SK-N-SH (cell line): ENCODE measurements at regions not wholly inside any gene's neighbourhood (a gene's known extent, or its start where the extent isn't known, plus 50 kb on each side); places are given as distances from the start of the nearest gene placed in this dataset.

ENCODE experiments used
- CTCF ChIA-PET: fragments of 300-600, 350-600 bp; formaldehyde crosslinking; extraction: SDS; loops from one replicate; lab custom pipeline; 2021; lab: Yijun Ruan, JAX
- POLR2A ChIA-PET: fragments of 350-600 bp; sonication (Branson Sonifier 250); formaldehyde crosslinking; extraction: SDS; loops from one replicate; lab custom pipeline; 2020; ENCODE audit warnings: antibody characterized with exemption, inconsistent platforms; lab: Yijun Ruan, JAX
- DNase-seq: peaks from one replicate; pipeline ENCODE4 v3.0.0; 2012
- H2AFZ ChIP-seq: fragments of 200-600 bp; sonication (generic); 2 replicates; pipeline ENCODE4 v1.8.1; 2016; ENCODE audit warnings: antibody characterized with exemption, mild to moderate bottlenecking, low read depth
- H3F3A ChIP-seq: fragments of 200-600 bp; sonication (generic); replicated peaks from 2 replicates; pipeline ENCODE3; 2016; ENCODE audit warnings: antibody characterized with exemption, mild to moderate bottlenecking; ENCODE audit not compliant: insufficient read depth
- H3K27ac ChIP-seq, 2 experiments: fragments of 200-500 bp in 1 of 2; fragments of 200-600 bp in 1 of 2; sonication (Bioruptor generic) in 1 of 2; sonication (generic), shearing (Covaris generic) in 1 of 2; 2 replicates each; pipeline versions ENCODE4 v1.5.1 to v1.6.1; 2014 to 2016; ENCODE audit warnings: low read depth in 2 of 2, inconsistent platforms in 1 of 2, low read length in 1 of 2, mild to moderate bottlenecking in 1 of 2, mixed read lengths in 1 of 2
- H3K27me3 ChIP-seq: fragments of 200-600 bp; sonication (generic), shearing (Covaris generic); 2 replicates; pipeline ENCODE4 v1.6.1; 2016; ENCODE audit warnings: mixed run types; ENCODE audit not compliant: insufficient read depth
- H3K36me3 ChIP-seq, 2 experiments: fragments of 200-500 bp in 1 of 2; fragments of 200-600 bp in 1 of 2; sonication (Bioruptor generic) in 1 of 2; sonication (generic) in 1 of 2; replicated peaks in 1 of 2; 2 replicates each; pipeline versions ENCODE3 to v1.5.1; 2014 to 2016; ENCODE audit warnings: low read length in 1 of 2, mild to moderate bottlenecking in 1 of 2; ENCODE audit not compliant: insufficient read depth in 2 of 2, control insufficient read depth in 1 of 2
- H3K4me1 ChIP-seq, 2 experiments: fragments of 200-500 bp in 1 of 2; fragments of 200-600 bp in 1 of 2; sonication (Bioruptor generic) in 1 of 2; sonication (generic), shearing (Covaris generic) in 1 of 2; 2 replicates each; pipeline versions ENCODE4 v1.5.1 to v1.6.1; 2014 to 2016; ENCODE audit warnings: low read depth in 1 of 2, low read length in 1 of 2, mixed run types in 1 of 2; ENCODE audit not compliant: insufficient read depth in 2 of 2, control insufficient read depth in 1 of 2
- H3K4me2 ChIP-seq: fragments of 200-600 bp; sonication (generic), shearing (Covaris generic); 2 replicates; pipeline ENCODE4 v1.6.1; 2017; ENCODE audit warnings: mixed run types
- H3K4me3 ChIP-seq, 2 experiments: fragments of 200-500 bp in 1 of 2; fragments of 200-600 bp in 1 of 2; sonication (Bioruptor generic) in 1 of 2; sonication (generic), shearing (Covaris generic) in 1 of 2; 2 replicates each; pipeline versions ENCODE4 v1.5.1 to v1.8.1; 2014 to 2016; ENCODE audit warnings: low read depth in 2 of 2, inconsistent platforms in 1 of 2, low read length in 1 of 2, mild to moderate bottlenecking in 1 of 2, mixed read lengths in 1 of 2, moderate library complexity in 1 of 2
- H3K79me2 ChIP-seq: fragments of 200-600 bp; sonication (generic); 2 replicates; pipeline ENCODE4 v1.8.1; 2017; ENCODE audit warnings: mild to moderate bottlenecking; ENCODE audit not compliant: insufficient read depth
- H3K9ac ChIP-seq: fragments of 200-600 bp; sonication (generic); 2 replicates; pipeline ENCODE4 v1.6.1; 2017; ENCODE audit warnings: mixed run types
- H3K9me2 ChIP-seq: fragments of 200-600 bp; sonication (generic); 2 replicates; pipeline ENCODE4 v1.6.1; 2017; ENCODE audit warnings: mixed run types
- H3K9me3 ChIP-seq: fragments of 200-600 bp; sonication (generic); 2 replicates; pipeline ENCODE4 v1.6.1; 2017; ENCODE audit warnings: mixed run types, mild to moderate bottlenecking, moderate library complexity
- H4K20me1 ChIP-seq: fragments of 200-600 bp; sonication (generic); 2 replicates; pipeline ENCODE4 v1.6.1; 2017; ENCODE audit warnings: mild to moderate bottlenecking, mixed run types; ENCODE audit not compliant: insufficient read depth
- CHD2 ChIP-seq: fragments of 150-350 bp; IDR thresholded peaks from 2 replicates; pipeline ENCODE4 v1.6.1; 2018; ENCODE audit warnings: low read length; ENCODE audit not compliant: partially characterized antibody
- ELF1 ChIP-seq: IDR thresholded peaks from 2 replicates; pipeline ENCODE4 v1.4.0; 2012
- EZH2phosphoT487 ChIP-seq: fragments of 200-600 bp; sonication (generic); IDR thresholded peaks from 2 replicates; pipeline ENCODE4 v1.6.1; 2017; ENCODE audit warnings: low read depth, mixed run types, mild to moderate bottlenecking, antibody characterized with exemption, moderate library complexity, borderline replicate concordance
- FOXJ3 ChIP-seq: sonication (generic); formaldehyde crosslinking; IDR thresholded peaks from 2 replicates; pipeline ENCODE4 v1.5.1; 2020; ENCODE audit warnings: mild to moderate bottlenecking, missing genetic modification reagents
- GABPA ChIP-seq: IDR thresholded peaks from 2 replicates; pipeline ENCODE4 v1.4.0; 2012; ENCODE audit warnings: low read depth, mild to moderate bottlenecking
- GATA2 ChIP-seq: sonication (generic); formaldehyde crosslinking; IDR thresholded peaks from 2 replicates; pipeline ENCODE4 v1.5.0; 2020; ENCODE audit warnings: mild to moderate bottlenecking, missing genetic modification reagents
- IRF3 ChIP-seq: fragments of 150-350 bp; IDR thresholded peaks from 2 replicates; pipeline ENCODE4 v1.6.1; 2016; ENCODE audit warnings: mild to moderate bottlenecking, low read depth, low read length
- MXI1 ChIP-seq: IDR thresholded peaks from 2 replicates; pipeline ENCODE4 v1.6.1; 2012; ENCODE audit warnings: mild to moderate bottlenecking, low read depth, low read length, improper control_type of control experiment
- NRF1 ChIP-seq: IDR thresholded peaks from 2 replicates; pipeline ENCODE4 v1.6.1; 2012; ENCODE audit warnings: low read depth, mild to moderate bottlenecking, low read length
- PBX3 ChIP-seq: IDR thresholded peaks from 2 replicates; pipeline ENCODE4; 2012
- RAD21 ChIP-seq: IDR thresholded peaks from 2 replicates; pipeline ENCODE4 v1.6.1; 2012; ENCODE audit warnings: mild to moderate bottlenecking, low read length
- RCOR1 ChIP-seq: fragments of 150-350 bp; IDR thresholded peaks from 2 replicates; pipeline ENCODE4 v1.6.1; 2017; ENCODE audit warnings: antibody characterized with exemption, low read length
- RFX5 ChIP-seq: IDR thresholded peaks from 2 replicates; pipeline ENCODE4 v1.6.1; 2012; ENCODE audit warnings: mild to moderate bottlenecking, improper control_type of control experiment, low read length
- RXRA ChIP-seq: IDR thresholded peaks from 2 replicates; pipeline ENCODE4 v1.4.0; 2012; ENCODE audit warnings: low read depth, mild to moderate bottlenecking, borderline replicate concordance
- SIN3A ChIP-seq: IDR thresholded peaks from 2 replicates; pipeline ENCODE4 v1.6.1; 2012; ENCODE audit warnings: low read depth, mild to moderate bottlenecking, low read length, moderate library complexity, borderline replicate concordance
- SMC3 ChIP-seq: IDR thresholded peaks from 2 replicates; pipeline ENCODE4 v1.6.1; 2012; ENCODE audit warnings: low read depth, low read length, improper control_type of control experiment
- TAF1 ChIP-seq: IDR thresholded peaks from 2 replicates; pipeline ENCODE4 v1.6.1; 2012; ENCODE audit warnings: low read depth, mild to moderate bottlenecking, low read length, moderate library complexity, borderline replicate concordance
- TCF12 ChIP-seq: IDR thresholded peaks from 2 replicates; pipeline ENCODE4 v1.4.0; 2012
- TEAD4 ChIP-seq: IDR thresholded peaks from 2 replicates; pipeline ENCODE4 v1.4.0; 2012; ENCODE audit warnings: mild to moderate bottlenecking, borderline replicate concordance; ENCODE audit not compliant: insufficient read depth
- USF2 ChIP-seq: fragments of 150-350 bp; IDR thresholded peaks from 2 replicates; pipeline ENCODE4 v1.6.1; 2017; ENCODE audit warnings: antibody characterized with exemption, low read length, low read depth, borderline replicate concordance
- WGBS: methylation state at CpG from one replicate; pipeline ENCODE4 v1.1.6; 2017; ENCODE audit warnings: low lambda C conversion rate; 5-methylcytosine and 5-hydroxymethylcytosine counted together
- TF ChIP-seq, protein P1 (sequence below): fragments of 200-600 bp; sonication (generic); IDR thresholded peaks from 2 replicates; pipeline ENCODE4 v1.6.1; 2017; ENCODE audit warnings: antibody characterized with exemption, mild to moderate bottlenecking, moderate library complexity
- TF ChIP-seq, protein P2 (sequence below): IDR thresholded peaks from 2 replicates; pipeline ENCODE4 v1.4.0; 2012; ENCODE audit warnings: low read depth

DNA sequence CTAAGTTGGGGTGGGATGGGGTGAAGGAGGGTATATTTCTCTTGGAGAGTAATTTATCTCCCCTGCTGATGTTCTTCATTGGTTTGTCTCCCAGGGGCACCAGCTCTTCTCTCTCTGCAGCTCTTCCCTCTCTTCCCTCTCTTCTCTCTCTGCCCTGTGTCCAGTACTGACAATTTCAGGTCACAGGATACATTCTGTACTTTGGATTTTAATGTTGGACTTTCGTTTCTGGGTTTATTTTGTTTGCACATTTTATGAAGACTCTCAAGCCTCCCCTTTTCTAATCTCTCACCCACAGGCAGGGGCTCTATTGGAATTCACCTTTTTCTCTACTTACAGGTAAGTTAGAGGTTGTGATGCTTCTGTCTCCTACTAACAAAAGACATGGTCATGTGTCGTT lies 165.5 kb downstream of the CPEB2 start:
- H3K9me2 ChIP-seq, result no peaks in the 10 kb centered on the region
- TF ChIP-seq RFX5, result no peak
- no peak for TF ChIP-seq TEAD4
- no peak for TF ChIP-seq TAF1
- TF ChIP-seq RAD21, result no peak
- TF ChIP-seq SIN3A, result no peak
- no peak for TF ChIP-seq RCOR1
- TF ChIP-seq IRF3, result no peak
- TF ChIP-seq TCF12, result no peak
- DNase-seq, result no peak
- H3K4me3 ChIP-seq, result no peak overlapping the region
- no peaks in the 10 kb centered on the region for H3K4me1 ChIP-seq
- H3K79me2 ChIP-seq, result no peaks in the 10 kb centered on the region
- 16% methylated on average over 2 of the region's 2 CpGs for WGBS
- POLR2A ChIA-PET, result no interaction called here
- no peak overlapping the region for H3K4me2 ChIP-seq
- no peak overlapping the region for H2AFZ ChIP-seq
- H3K27ac ChIP-seq, result no peak overlapping the region
- peaks cover 2% of the 10 kb centered on the region; the same call in 1 of the 2 replicates for H3K9me3 ChIP-seq
- no peak overlapping the region for H3K9ac ChIP-seq
- no peaks in the 10 kb centered on the region for H3K36me3 ChIP-seq
- CTCF ChIA-PET, result no interaction called here
- no peaks in the 10 kb centered on the region for H4K20me1 ChIP-seq
- H3K27me3 ChIP-seq, result no peaks in the 10 kb centered on the region; the same call in 1 of the 2 replicates
- no peaks in the 10 kb centered on the region for H3F3A ChIP-seq

- Histone ChIP-seq H3K36me3 (no peaks in the 10 kb centered on the region), H3K9me2 (no peaks in the 10 kb centered on the region), H3F3A (no peaks in the 10 kb centered on the region), H2AFZ (no peak overlapping the region), H3K4me3 (no peak overlapping the region), H3K9me3 (peaks cover 2% of the 10 kb centered on the region; the same call in 1 of the 2 replicates), H4K20me1 (no peaks in the 10 kb centered on the region), H3K79me2 (no peaks in the 10 kb centered on the region), H3K27ac (no peak overlapping the region), H3K4me2 (no peak overlapping the region), H3K4me1 (no peaks in the 10 kb centered on the region), H3K27me3 (no peaks in the 10 kb centered on the region; the same call in 1 of the 2 replicates), H3K9ac (no peak overlapping the region)
- CTCF ChIA-PET, result no interaction called here
- POLR2A ChIA-PET, result no interaction called here
- no peak for DNase-seq
- TF ChIP-seq, protein P1, sequence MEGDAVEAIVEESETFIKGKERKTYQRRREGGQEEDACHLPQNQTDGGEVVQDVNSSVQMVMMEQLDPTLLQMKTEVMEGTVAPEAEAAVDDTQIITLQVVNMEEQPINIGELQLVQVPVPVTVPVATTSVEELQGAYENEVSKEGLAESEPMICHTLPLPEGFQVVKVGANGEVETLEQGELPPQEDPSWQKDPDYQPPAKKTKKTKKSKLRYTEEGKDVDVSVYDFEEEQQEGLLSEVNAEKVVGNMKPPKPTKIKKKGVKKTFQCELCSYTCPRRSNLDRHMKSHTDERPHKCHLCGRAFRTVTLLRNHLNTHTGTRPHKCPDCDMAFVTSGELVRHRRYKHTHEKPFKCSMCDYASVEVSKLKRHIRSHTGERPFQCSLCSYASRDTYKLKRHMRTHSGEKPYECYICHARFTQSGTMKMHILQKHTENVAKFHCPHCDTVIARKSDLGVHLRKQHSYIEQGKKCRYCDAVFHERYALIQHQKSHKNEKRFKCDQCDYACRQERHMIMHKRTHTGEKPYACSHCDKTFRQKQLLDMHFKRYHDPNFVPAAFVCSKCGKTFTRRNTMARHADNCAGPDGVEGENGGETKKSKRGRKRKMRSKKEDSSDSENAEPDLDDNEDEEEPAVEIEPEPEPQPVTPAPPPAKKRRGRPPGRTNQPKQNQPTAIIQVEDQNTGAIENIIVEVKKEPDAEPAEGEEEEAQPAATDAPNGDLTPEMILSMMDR, result no peak
- TF ChIP-seq GATA2 (no peak), CHD2 (no peak), FOXJ3 (CRISPR knock-in tag) (no peak), TAF1 (no peak), MXI1 (no peak), USF2 (no peak), SMC3 (no peak), RXRA (no peak), SIN3A (no peak), EZH2phosphoT487 (no peak), ELF1 (no peak), RCOR1 (no peak), GABPA (no peak), PBX3 (no peak), NRF1 (no peak)
- TF ChIP-seq, protein P2, sequence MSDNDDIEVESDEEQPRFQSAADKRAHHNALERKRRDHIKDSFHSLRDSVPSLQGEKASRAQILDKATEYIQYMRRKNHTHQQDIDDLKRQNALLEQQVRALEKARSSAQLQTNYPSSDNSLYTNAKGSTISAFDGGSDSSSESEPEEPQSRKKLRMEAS, result no peak
These were observed 166.5 kb downstream of the CPEB2 start for GRCh38 chr4:15168759-15169158.
